Natural killer cell (primary cell): ENCODE measurements at regions not wholly inside any gene's neighbourhood (a gene's known extent, or its start where the extent isn't known, plus 50 kb on each side); places are given as distances from the start of the nearest gene placed in this dataset.
"Not testable (repeated sequence)": the region's sequence is repeated elsewhere in the genome, so short reads cannot be mapped to it uniquely, and the experiment has no call there.

Experiments used
- ATAC-seq, 3 donors: fragments of 150-1000 bp in 2 of 3; fragments of 200-7000 bp in 1 of 3; cut with Tn5 transposase; 1 replicate in 1 of 3; 2 replicates in 2 of 3; pipeline ENCODE4 v1.10.0; 2021; ENCODE audit warnings: mild to moderate bottlenecking in 2 of 3, moderate library complexity in 2 of 3
- DNase-seq, 2 donors: peaks; one replicate each; pipeline versions ENCODE4 v3.0.0 to v3.0.0-alpha.2; 2013 to 2021; ENCODE audit warnings: mixed read lengths in 1 of 2
- H3K27ac ChIP-seq: one replicate; pipeline ENCODE4 v1.5.1; 2013; ENCODE audit warnings: mild to moderate bottlenecking, low read length
- H3K27me3 ChIP-seq: one replicate; pipeline ENCODE4 v1.6.1; 2013; ENCODE audit warnings: low read length; ENCODE audit not compliant: control insufficient read depth, insufficient read depth
- H3K36me3 ChIP-seq: one replicate; pipeline ENCODE4 v1.6.1; 2013; ENCODE audit warnings: low read length; ENCODE audit not compliant: control insufficient read depth, insufficient read depth
- H3K4me1 ChIP-seq: one replicate; pipeline ENCODE4 v1.6.1; 2013; ENCODE audit warnings: low read length; ENCODE audit not compliant: control insufficient read depth, insufficient read depth
- H3K4me3 ChIP-seq: one replicate; pipeline ENCODE4 v1.5.1; 2013; ENCODE audit warnings: low read length
- H3K9me3 ChIP-seq: one replicate; pipeline ENCODE4 v1.6.1; 2013; ENCODE audit warnings: low read length; ENCODE audit not compliant: control insufficient read depth, insufficient read depth
- H3K27ac Mint-ChIP-seq, 2 donors: one replicate each; pipeline ENCODE4 v1.8.0; 2022; ENCODE audit warnings: mild to moderate bottlenecking in 2 of 2, mixed read lengths in 2 of 2, moderate library complexity in 1 of 2
- H3K27me3 Mint-ChIP-seq, 2 donors: one replicate each; pipeline ENCODE4 v1.8.0; 2022; ENCODE audit warnings: low read depth in 2 of 2, mixed read lengths in 2 of 2
- H3K36me3 Mint-ChIP-seq: one replicate; pipeline ENCODE4 v1.8.0; 2022; ENCODE audit warnings: mixed read lengths
- H3K4me1 Mint-ChIP-seq, 2 donors: one replicate each; pipeline ENCODE4 v1.8.0; 2022; ENCODE audit warnings: mixed read lengths in 2 of 2
- H3K4me3 Mint-ChIP-seq: one replicate; pipeline ENCODE4 v1.8.0; 2022; ENCODE audit warnings: mild to moderate bottlenecking, moderate library complexity, mixed read lengths
- H3K9me3 Mint-ChIP-seq, 2 donors: one replicate each; pipeline ENCODE4 v1.8.0; 2022; ENCODE audit warnings: mixed read lengths in 2 of 2
- WGBS: methylation state at CpG from one replicate; pipeline ENCODE4 v1.1.7; 2013; ENCODE audit warnings: missing lambda C conversion rate; ENCODE audit not compliant: insufficient coverage; 5-methylcytosine and 5-hydroxymethylcytosine counted together
- intact Hi-C: fragments of 100-400 bp; cut with micrococcal nuclease; formaldehyde crosslinking; loops from one replicate; pipeline ENCODE4 v1.14.2; 2022
- TF ChIP-seq, protein P1 (sequence below): fragments of 200-600 bp; IDR thresholded peaks from one replicate; pipeline ENCODE4 v1.8.0; 2022; ENCODE audit warnings: antibody characterized with exemption

DNA sequence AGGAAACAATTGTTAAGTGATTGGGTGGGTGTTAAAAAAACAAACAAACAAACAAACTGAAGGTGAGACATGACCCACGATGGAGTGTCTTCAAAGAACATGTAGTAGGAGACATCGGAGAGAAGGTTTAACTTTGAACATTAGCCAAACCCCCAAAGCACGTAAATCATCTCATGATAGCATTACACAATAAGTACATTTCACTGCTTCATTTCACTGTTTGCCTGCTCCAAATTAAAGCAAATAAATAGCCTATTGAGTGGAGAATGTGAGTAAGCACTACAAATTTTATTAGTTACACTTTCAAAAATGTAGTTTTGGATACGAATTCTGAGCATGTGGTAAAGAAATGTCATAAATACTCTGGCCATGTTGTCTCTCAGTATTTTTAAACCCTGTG lies 287.0 kb downstream of the SI start:
- Histone ChIP-seq H3K9me3 (peaks cover 4% of the 10 kb centered on the region), H3K4me1 (no peaks in the 10 kb centered on the region), H3K27ac (no peak overlapping the region), H3K27me3 (no peaks in the 10 kb centered on the region), H3K36me3 (no peaks in the 10 kb centered on the region), H3K4me3 (no peak overlapping the region)
- 76% methylated on average over 3 of the region's 4 CpGs for WGBS
- Mint-ChIP-seq H3K36me3 (peaks cover 11% of the 10 kb centered on the region), H3K27me3 (no peaks in the 10 kb centered on the region), H3K27ac (no peak overlapping the region), H3K4me3 (no peak overlapping the region), H3K9me3 (peaks cover 17 to 20% of the 10 kb centered on the region in 2 donors), H3K4me1 (no peaks in the 10 kb centered on the region)
- no peak for ATAC-seq
- intact Hi-C loops = no loop called here
- TF ChIP-seq, protein P1, sequence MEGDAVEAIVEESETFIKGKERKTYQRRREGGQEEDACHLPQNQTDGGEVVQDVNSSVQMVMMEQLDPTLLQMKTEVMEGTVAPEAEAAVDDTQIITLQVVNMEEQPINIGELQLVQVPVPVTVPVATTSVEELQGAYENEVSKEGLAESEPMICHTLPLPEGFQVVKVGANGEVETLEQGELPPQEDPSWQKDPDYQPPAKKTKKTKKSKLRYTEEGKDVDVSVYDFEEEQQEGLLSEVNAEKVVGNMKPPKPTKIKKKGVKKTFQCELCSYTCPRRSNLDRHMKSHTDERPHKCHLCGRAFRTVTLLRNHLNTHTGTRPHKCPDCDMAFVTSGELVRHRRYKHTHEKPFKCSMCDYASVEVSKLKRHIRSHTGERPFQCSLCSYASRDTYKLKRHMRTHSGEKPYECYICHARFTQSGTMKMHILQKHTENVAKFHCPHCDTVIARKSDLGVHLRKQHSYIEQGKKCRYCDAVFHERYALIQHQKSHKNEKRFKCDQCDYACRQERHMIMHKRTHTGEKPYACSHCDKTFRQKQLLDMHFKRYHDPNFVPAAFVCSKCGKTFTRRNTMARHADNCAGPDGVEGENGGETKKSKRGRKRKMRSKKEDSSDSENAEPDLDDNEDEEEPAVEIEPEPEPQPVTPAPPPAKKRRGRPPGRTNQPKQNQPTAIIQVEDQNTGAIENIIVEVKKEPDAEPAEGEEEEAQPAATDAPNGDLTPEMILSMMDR = no peak
- DNase-seq = no peak

DNA sequence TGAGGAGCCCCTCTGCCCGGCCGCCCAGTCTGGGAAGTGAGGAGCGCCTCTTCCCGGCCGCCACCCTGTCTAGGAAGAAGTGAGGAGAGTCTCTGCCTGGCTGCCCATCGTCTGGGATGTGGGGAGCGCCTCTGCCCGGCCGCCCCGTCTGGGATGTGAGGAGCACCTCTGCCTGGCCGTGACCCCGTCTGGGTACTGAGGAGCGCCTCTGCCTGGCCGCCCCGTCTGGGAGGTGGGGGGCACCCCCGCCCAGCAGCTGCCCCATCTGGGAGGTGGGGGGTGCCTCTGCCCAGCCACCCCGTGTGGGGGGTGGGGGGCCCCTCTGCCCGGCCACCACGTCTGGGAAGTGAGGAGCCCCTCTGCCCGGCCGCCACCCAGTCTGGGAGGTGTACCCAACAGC lies 293.9 kb downstream of the SI start:
- H3K27me3 ChIP-seq, H3K36me3 Mint-ChIP-seq, H3K36me3 ChIP-seq, H3K9me3 ChIP-seq, ATAC-seq, DNase-seq, H3K27ac ChIP-seq, intact Hi-C loops, H3K4me1 Mint-ChIP-seq, H3K4me3 Mint-ChIP-seq, H3K4me3 ChIP-seq, H3K27ac Mint-ChIP-seq, H3K4me1 ChIP-seq, H3K9me3 Mint-ChIP-seq, H3K27me3 Mint-ChIP-seq: not testable (repeated sequence)
- WGBS = 78% methylated on average over 18 of the region's 21 CpGs

DNA sequence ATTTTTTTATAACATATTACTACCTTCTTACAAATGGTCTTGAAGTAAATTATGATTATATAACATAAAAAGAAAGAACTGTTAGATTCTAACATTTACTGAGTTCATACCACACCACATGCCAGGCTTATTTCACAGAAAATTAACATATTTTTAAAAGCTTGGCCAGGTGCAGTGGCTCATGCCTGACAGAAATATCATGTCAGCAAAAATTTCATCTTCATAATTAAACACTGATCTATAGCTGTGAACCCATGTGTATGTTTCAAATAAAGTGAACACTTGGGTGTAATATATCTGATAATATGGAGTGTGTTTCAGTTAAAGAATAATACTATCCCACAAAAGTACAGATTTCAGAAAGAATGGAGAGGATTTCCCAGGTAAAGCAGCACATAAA lies 296.5 kb downstream of the SI start:
- Histone ChIP-seq H3K27ac (no peak overlapping the region), H3K4me3 (no peak overlapping the region), H3K27me3 (no peaks in the 10 kb centered on the region), H3K36me3 (no peaks in the 10 kb centered on the region), H3K9me3 (peaks cover 4% of the 10 kb centered on the region), H3K4me1 (no peaks in the 10 kb centered on the region)
- no peaks in the 10 kb centered on the region for H3K4me1 Mint-ChIP-seq
- H3K9me3 Mint-ChIP-seq = peaks cover 2 to 12% of the 10 kb centered on the region in 2 donors
- intact Hi-C loops = no loop called here
- TF ChIP-seq, protein P1 = no peak
- no peak for DNase-seq
- no peaks in the 10 kb centered on the region for H3K27me3 Mint-ChIP-seq
- H3K27ac Mint-ChIP-seq = no peak overlapping the region
- H3K36me3 Mint-ChIP-seq = no peaks in the 10 kb centered on the region
- no peak overlapping the region for H3K4me3 Mint-ChIP-seq
- no peak for ATAC-seq

DNA sequence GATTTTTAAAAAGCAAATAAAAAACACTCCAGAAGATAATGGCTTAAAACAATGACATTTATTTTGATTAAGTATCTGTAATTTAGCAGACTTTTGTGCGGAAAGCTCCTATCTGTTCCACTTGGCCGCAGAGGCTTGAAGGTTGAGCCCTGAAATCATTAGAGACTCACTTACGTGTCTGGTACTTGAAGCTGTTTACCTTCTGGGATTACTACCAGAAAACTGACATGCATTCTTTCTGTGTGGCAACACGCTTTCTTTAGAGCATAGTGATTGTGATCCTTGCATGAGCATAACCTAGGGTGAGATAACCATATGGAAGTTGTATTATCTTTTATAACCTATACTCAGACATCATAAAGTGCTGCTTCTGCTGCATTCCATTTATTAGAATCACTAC lies 298.5 kb downstream of the SI start:
- no peaks in the 10 kb centered on the region for H3K36me3 ChIP-seq
- no peaks in the 10 kb centered on the region for H3K27me3 Mint-ChIP-seq
- H3K9me3 Mint-ChIP-seq = peaks cover 2 to 12% of the 10 kb centered on the region in 2 donors
- H3K9me3 ChIP-seq = peaks cover 4% of the 10 kb centered on the region
- DNase-seq (no peak), ATAC-seq (no peak)
- no peak overlapping the region for H3K4me3 ChIP-seq
- intact Hi-C loops = no loop called here
- H3K27ac Mint-ChIP-seq = no peak overlapping the region
- H3K36me3 Mint-ChIP-seq = no peaks in the 10 kb centered on the region
- no peak overlapping the region for H3K4me3 Mint-ChIP-seq
- H3K4me1 Mint-ChIP-seq = no peaks in the 10 kb centered on the region
- H3K4me1 ChIP-seq = no peaks in the 10 kb centered on the region
- no peaks in the 10 kb centered on the region for H3K27me3 ChIP-seq
- TF ChIP-seq, protein P1 = no peak
- 85% methylated on average over 4 of the region's 4 CpGs for WGBS
- no peak overlapping the region for H3K27ac ChIP-seq
